Liver (tissue), 3 donors: ENCODE measurements at regions not wholly inside any gene's neighbourhood (a gene's known extent, or its start where the extent isn't known, plus 50 kb on each side); places are given as distances from the start of the nearest gene placed in this dataset.

ENCODE experiments used
- CTCF ChIP-seq: fragments of 150-350 bp; IDR thresholded peaks from 2 replicates; pipeline ENCODE4 v1.5.1; 2017; ENCODE audit warnings: improper control_type of control experiment, low read depth, low read length; ENCODE audit not compliant: missing input control
- EGR1 ChIP-seq, 2 donors: IDR thresholded peaks; 2 replicates each; pipeline ENCODE4 v1.6.1; 2016 to 2018; ENCODE audit warnings: antibody characterized with exemption in 2 of 2, low read depth in 2 of 2
- FOXA1 ChIP-seq: IDR thresholded peaks from 2 replicates; pipeline ENCODE4 v1.6.1; 2016; ENCODE audit warnings: antibody characterized with exemption
- GABPA ChIP-seq, 2 donors: IDR thresholded peaks in 1 of 2; conservative IDR thresholded peaks in 1 of 2; 2 replicates each; pipeline ENCODE4 v1.6.1; 2016; ENCODE audit warnings: antibody characterized with exemption in 2 of 2, mild to moderate bottlenecking in 1 of 2, moderate library complexity in 1 of 2
- JUND ChIP-seq, 2 donors: IDR thresholded peaks; 2 replicates each; pipeline ENCODE4 v1.6.1; 2016; ENCODE audit warnings: antibody characterized with exemption in 2 of 2
- NR2F2 ChIP-seq: IDR thresholded peaks from 2 replicates; pipeline ENCODE4 v1.6.1; 2016; ENCODE audit warnings: antibody characterized with exemption
- RAD21 ChIP-seq, 2 donors: IDR thresholded peaks; 2 replicates each; pipeline ENCODE4 v1.6.1; 2016; ENCODE audit warnings: antibody characterized with exemption in 2 of 2, mild to moderate bottlenecking in 2 of 2
- SP1 ChIP-seq: IDR thresholded peaks from 2 replicates; pipeline ENCODE4 v1.6.1; 2018; ENCODE audit warnings: antibody characterized with exemption, mild to moderate bottlenecking
- YY1 ChIP-seq: IDR thresholded peaks from 2 replicates; pipeline ENCODE4 v1.6.1; 2016; ENCODE audit warnings: antibody characterized with exemption, mild to moderate bottlenecking
- TF ChIP-seq, protein P1 (sequence below): IDR thresholded peaks from 2 replicates; pipeline ENCODE4 v1.6.1; 2016; ENCODE audit warnings: antibody characterized with exemption, mild to moderate bottlenecking
- TF ChIP-seq, protein P2 (sequence below): IDR thresholded peaks from 2 replicates; pipeline ENCODE4 v1.6.1; 2016; ENCODE audit warnings: antibody characterized with exemption
- TF ChIP-seq, protein P3 (sequence below): IDR thresholded peaks from 2 replicates; pipeline ENCODE4 v1.6.1; 2016; ENCODE audit warnings: antibody characterized with exemption
- donor health status: healthy.
- donor health status: healthy.

DNA sequence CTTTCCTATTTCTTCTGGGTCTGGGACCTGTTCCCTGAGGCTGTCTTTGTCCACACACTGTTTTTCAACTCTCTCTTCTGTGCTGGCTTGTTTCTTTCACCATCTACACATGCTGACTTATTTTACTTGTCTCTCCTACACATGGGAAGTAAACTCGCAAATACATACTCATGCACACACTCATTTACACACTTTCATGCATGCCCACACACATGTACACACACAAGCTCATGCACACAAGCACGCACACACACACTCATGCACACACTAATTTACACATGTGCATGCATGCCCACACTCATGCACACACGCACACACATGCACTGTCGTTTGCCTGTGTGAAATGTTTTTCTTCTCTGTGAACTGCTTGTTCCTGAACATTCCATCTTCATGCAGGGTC lies 169.0 kb downstream of the IRX2 start:
- TF ChIP-seq, protein P1, sequence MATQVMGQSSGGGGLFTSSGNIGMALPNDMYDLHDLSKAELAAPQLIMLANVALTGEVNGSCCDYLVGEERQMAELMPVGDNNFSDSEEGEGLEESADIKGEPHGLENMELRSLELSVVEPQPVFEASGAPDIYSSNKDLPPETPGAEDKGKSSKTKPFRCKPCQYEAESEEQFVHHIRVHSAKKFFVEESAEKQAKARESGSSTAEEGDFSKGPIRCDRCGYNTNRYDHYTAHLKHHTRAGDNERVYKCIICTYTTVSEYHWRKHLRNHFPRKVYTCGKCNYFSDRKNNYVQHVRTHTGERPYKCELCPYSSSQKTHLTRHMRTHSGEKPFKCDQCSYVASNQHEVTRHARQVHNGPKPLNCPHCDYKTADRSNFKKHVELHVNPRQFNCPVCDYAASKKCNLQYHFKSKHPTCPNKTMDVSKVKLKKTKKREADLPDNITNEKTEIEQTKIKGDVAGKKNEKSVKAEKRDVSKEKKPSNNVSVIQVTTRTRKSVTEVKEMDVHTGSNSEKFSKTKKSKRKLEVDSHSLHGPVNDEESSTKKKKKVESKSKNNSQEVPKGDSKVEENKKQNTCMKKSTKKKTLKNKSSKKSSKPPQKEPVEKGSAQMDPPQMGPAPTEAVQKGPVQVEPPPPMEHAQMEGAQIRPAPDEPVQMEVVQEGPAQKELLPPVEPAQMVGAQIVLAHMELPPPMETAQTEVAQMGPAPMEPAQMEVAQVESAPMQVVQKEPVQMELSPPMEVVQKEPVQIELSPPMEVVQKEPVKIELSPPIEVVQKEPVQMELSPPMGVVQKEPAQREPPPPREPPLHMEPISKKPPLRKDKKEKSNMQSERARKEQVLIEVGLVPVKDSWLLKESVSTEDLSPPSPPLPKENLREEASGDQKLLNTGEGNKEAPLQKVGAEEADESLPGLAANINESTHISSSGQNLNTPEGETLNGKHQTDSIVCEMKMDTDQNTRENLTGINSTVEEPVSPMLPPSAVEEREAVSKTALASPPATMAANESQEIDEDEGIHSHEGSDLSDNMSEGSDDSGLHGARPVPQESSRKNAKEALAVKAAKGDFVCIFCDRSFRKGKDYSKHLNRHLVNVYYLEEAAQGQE, result no peak
- TF ChIP-seq CTCF (no peak), FOXA1 (no peak), GABPA (IDR thresholded peaks at IDR 0.05 in 1 of 2, conservative IDR thresholded peaks at IDR 0.05 in 1 of 2) (no peak), RAD21 (IDR thresholded peaks at IDR 0.05) (no peak), SP1 (no peak), EGR1 (IDR thresholded peaks at IDR 0.05; ENCODE audit: low read depth in 2 of 2) (no peak), YY1 (no peak), NR2F2 (no peak), JUND (IDR thresholded peaks at IDR 0.05) (no peak)
- TF ChIP-seq, protein P2, sequence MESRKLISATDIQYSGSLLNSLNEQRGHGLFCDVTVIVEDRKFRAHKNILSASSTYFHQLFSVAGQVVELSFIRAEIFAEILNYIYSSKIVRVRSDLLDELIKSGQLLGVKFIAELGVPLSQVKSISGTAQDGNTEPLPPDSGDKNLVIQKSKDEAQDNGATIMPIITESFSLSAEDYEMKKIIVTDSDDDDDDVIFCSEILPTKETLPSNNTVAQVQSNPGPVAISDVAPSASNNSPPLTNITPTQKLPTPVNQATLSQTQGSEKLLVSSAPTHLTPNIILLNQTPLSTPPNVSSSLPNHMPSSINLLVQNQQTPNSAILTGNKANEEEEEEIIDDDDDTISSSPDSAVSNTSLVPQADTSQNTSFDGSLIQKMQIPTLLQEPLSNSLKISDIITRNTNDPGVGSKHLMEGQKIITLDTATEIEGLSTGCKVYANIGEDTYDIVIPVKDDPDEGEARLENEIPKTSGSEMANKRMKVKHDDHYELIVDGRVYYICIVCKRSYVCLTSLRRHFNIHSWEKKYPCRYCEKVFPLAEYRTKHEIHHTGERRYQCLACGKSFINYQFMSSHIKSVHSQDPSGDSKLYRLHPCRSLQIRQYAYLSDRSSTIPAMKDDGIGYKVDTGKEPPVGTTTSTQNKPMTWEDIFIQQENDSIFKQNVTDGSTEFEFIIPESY, result no peak
- TF ChIP-seq, protein P3, sequence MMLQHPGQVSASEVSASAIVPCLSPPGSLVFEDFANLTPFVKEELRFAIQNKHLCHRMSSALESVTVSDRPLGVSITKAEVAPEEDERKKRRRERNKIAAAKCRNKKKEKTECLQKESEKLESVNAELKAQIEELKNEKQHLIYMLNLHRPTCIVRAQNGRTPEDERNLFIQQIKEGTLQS, result no peak
